ENCODE measurements at regions not wholly inside any gene's neighbourhood (a gene's known extent, or its start where the extent isn't known, plus 50 kb on each side); places are given as distances from the start of the nearest gene placed in this dataset.

DNA sequence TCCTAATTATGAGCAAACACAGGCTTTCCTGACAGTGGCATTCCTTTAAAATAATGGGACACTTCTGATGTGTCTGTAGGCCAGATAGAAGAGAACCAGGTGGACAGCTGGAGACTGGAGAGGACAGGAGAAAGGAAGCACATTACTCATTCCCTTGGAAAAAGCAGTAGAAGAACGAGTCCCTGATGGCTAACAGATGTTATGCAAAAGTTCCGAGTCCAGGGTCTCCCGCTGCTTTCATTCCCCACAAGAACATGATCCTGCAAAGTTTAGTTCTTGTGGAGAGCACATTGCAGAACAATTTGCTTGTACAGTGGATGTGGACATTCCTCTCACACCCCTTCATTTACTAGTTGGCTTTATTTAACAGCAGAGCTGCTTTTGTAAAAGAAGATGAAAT, 137.6 kb downstream of the GPAM start:
- TF ChIP-seq CTCF (IDR thresholded peaks at IDR 0.05) (no peak), POLR2A (IDR thresholded peaks at IDR 0.05) (no peak)
